ENCODE measurements at regions not wholly inside any gene's neighbourhood (a gene's known extent, or its start where the extent isn't known, plus 50 kb on each side); places are given as distances from the start of the nearest gene placed in this dataset.

DNA sequence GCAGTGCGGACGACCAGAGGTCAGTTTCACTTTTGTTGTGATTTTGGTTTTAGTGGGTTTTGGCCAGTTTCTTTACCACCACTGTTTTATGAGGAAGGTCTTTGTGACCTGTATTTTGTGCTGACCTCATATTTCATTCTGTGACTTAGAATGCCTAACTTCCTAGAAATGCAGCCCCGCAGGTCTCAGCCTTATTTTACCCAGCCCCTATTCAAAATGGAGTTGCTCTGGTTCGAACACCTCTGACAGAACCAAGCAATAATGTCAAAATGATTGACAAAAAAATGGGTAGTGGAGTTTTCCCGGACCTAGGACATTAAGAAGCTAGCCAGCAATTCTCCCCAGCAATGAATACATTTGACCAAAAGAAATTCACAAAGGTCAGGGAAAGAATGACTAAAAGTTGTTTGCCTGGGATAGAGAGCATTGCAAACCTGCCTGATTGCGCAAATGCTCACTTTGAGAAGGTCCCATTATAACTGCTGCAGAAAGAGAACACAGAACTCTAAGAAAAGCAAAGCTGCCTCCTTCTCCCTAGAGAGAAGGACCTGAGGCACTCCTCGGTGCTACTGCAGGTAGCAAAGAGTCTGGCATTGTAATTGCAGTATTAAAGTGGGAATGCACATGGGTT lies 288.8 kb downstream of the ADGB start:
- no peaks in the 10 kb centered on the region for H3K36me3 ChIP-seq (ENCODE audit: control insufficient read depth in 1 of 2, insufficient read depth in 2 of 2, low read length in 2 of 2)
- H3K9ac ChIP-seq (ENCODE audit: low read depth in 1 of 2, low read length in 2 of 2): no peak overlapping the region
- H3K9me3 ChIP-seq (ENCODE audit: control insufficient read depth in 1 of 2, low read length in 2 of 2): no peaks in the 10 kb centered on the region
- H3K27ac ChIP-seq (ENCODE audit: low read depth, low read length): no peak overlapping the region
- H3K4me3 ChIP-seq (ENCODE audit: low read depth in 1 of 2, low read length in 2 of 2): no peak overlapping the region
- H3K27me3 ChIP-seq (ENCODE audit: control insufficient read depth in 1 of 2, insufficient read depth in 2 of 2, low read length in 2 of 2): no peaks in the 10 kb centered on the region
- peaks cover 0 to 19% of the 10 kb centered on the region in 2 donors for H3K4me1 ChIP-seq (ENCODE audit: control insufficient read depth in 1 of 2, insufficient read depth in 2 of 2, low read length in 2 of 2)

DNA sequence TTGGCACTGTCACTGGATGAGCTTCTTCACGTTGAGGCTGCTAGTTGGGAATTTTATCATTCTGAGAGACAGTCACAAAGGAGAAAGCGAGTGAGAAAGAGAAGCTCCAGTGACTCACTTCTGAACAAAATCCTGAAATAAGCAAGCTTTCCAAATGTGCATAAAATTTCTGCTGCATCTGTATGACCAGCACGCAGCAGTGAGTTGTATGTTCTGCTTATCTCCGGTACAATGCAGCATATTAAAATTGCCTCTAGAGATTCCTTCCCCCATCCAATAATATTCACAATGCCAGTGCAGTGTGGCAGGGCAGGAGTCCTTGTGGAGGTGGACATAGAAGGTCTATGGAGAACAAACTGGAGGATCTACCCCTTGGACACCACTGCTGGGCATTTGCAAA lies 290.5 kb downstream of the ADGB start:
- no peaks in the 10 kb centered on the region for H3K27me3 ChIP-seq (ENCODE audit: control insufficient read depth in 1 of 2, insufficient read depth in 2 of 2, low read length in 2 of 2)
- H3K9me3 ChIP-seq (ENCODE audit: control insufficient read depth in 1 of 2, low read length in 2 of 2): no peaks in the 10 kb centered on the region
- no peaks in the 10 kb centered on the region for H3K36me3 ChIP-seq (ENCODE audit: control insufficient read depth in 1 of 2, insufficient read depth in 2 of 2, low read length in 2 of 2)
- peaks cover 0 to 11% of the 10 kb centered on the region in 2 donors for H3K4me1 ChIP-seq (ENCODE audit: control insufficient read depth in 1 of 2, insufficient read depth in 2 of 2, low read length in 2 of 2)
- H3K27ac ChIP-seq (ENCODE audit: low read depth, low read length): no peak overlapping the region
- no peak overlapping the region for H3K4me3 ChIP-seq (ENCODE audit: low read depth in 1 of 2, low read length in 2 of 2)
- H3K9ac ChIP-seq (ENCODE audit: low read depth in 1 of 2, low read length in 2 of 2): no peak overlapping the region

DNA sequence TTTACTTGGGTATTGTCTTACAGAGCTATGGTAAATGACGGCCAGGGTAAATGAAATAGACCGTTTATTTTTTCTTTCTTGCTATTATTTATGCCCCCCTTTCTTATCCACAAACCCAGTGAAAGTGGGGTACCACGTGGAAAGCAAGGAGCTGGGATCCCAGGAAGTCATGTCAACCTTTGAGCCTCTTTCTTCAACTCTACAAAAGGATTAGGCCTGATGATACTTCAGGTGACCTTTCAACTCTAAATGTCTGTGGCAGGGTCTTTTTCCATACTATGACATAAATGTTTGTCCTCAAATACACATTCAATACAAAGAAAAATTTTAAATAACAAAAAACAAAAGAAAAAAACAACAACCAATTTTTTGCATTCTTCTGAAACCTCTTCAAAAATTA lies 291.4 kb downstream of the ADGB start:
- H3K9ac ChIP-seq (ENCODE audit: low read depth in 1 of 2, low read length in 2 of 2): no peak overlapping the region
- H3K27ac ChIP-seq (ENCODE audit: low read depth, low read length): no peak overlapping the region
- H3K4me1 ChIP-seq (ENCODE audit: control insufficient read depth in 1 of 2, insufficient read depth in 2 of 2, low read length in 2 of 2): peaks cover 0 to 6% of the 10 kb centered on the region in 2 donors

DNA sequence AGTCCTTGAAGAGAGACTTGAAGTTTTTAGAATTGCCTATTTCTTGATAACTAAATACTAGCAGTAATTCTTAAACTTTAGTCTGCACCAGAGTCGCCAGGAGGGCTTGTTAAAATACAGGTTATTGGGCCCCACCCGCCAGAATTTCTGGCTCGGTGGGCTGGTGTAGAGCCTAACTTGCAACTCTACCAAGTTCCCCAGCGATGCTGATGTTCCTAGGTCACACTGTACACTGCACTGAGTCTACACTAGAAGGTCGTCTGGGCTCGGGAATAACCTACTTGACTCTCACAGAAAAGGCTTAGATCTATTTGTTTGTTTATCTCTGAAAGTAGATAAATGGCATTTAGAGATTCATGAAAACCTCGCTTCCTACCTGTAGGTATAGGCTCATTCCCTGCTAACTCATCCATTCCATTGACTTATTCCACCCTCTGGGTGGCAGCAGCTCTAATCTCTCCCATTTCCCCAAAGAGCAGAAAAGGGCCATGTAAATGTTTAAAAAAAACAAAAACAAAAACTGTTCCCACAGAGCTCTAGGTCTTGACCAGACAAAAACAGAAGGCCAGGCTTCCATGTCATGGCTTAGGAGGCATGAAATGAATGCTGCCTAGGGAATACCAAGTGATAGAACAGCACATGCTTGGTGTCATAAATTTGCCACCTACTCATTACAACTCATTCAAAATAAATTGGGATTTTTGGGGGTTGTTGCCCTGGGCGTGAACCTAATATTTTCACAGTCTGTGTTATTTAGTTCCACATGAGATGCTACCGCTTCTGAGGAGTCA lies 292.1 kb downstream of the ADGB start:
- Histone ChIP-seq H3K27ac (ENCODE audit: low read depth, low read length) (no peak overlapping the region), H3K9me3 (ENCODE audit: control insufficient read depth in 1 of 2, low read length in 2 of 2) (no peaks in the 10 kb centered on the region), H3K4me3 (ENCODE audit: low read depth in 1 of 2, low read length in 2 of 2) (no peak overlapping the region), H3K4me1 (ENCODE audit: control insufficient read depth in 1 of 2, insufficient read depth in 2 of 2, low read length in 2 of 2) (peaks cover 0 to 4% of the 10 kb centered on the region in 2 donors), H3K36me3 (ENCODE audit: control insufficient read depth in 1 of 2, insufficient read depth in 2 of 2, low read length in 2 of 2) (no peaks in the 10 kb centered on the region), H3K9ac (ENCODE audit: low read depth in 1 of 2, low read length in 2 of 2) (no peak overlapping the region), H3K27me3 (ENCODE audit: control insufficient read depth in 1 of 2, insufficient read depth in 2 of 2, low read length in 2 of 2) (no peaks in the 10 kb centered on the region)

More for the DNA sequence above, 291.4 kb downstream of the ADGB start:
- Histone ChIP-seq H3K27me3 (ENCODE audit: control insufficient read depth in 1 of 2, insufficient read depth in 2 of 2, low read length in 2 of 2) (no peaks in the 10 kb centered on the region), H3K9me3 (ENCODE audit: control insufficient read depth in 1 of 2, low read length in 2 of 2) (no peaks in the 10 kb centered on the region), H3K36me3 (ENCODE audit: control insufficient read depth in 1 of 2, insufficient read depth in 2 of 2, low read length in 2 of 2) (no peaks in the 10 kb centered on the region), H3K4me3 (ENCODE audit: low read depth in 1 of 2, low read length in 2 of 2) (no peak overlapping the region)

DNA sequence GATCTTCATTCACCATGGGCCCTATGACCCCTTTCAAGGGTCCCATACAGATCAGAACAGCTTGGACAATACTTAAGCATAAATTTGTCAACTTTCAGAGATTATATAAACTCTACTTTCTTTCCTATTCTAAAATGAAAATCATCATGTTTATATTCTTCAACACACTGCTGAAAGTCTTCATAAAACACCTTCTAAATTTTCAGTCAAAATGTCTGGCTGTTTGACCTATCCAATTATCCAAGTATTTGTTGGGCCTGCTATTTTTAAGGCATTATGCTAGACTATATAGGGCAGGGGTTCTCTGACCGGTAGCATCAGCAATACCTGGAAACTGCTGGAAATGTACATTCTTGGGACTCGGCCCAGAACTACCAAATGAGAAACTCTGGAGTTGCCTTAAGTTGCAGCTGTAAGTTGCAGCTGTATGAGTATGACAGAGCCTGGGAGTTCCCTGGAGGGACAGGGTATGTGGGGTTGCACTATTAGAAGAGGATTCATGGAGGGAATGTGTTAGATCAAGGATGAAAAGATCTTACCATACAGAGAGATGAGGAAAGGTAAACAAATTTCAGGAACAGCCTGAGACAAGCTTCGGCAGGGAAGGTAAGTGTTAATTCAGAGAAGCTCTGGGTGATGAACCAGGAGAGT lies 293.0 kb downstream of the ADGB start:
- Histone ChIP-seq H3K27ac (ENCODE audit: low read depth, low read length) (no peak overlapping the region), H3K27me3 (ENCODE audit: control insufficient read depth in 1 of 2, insufficient read depth in 2 of 2, low read length in 2 of 2) (no peaks in the 10 kb centered on the region), H3K9ac (ENCODE audit: low read depth in 1 of 2, low read length in 2 of 2) (no peak overlapping the region), H3K36me3 (ENCODE audit: control insufficient read depth in 1 of 2, insufficient read depth in 2 of 2, low read length in 2 of 2) (no peaks in the 10 kb centered on the region), H3K4me1 (ENCODE audit: control insufficient read depth in 1 of 2, insufficient read depth in 2 of 2, low read length in 2 of 2) (no peaks in the 10 kb centered on the region), H3K9me3 (ENCODE audit: control insufficient read depth in 1 of 2, low read length in 2 of 2) (no peaks in the 10 kb centered on the region), H3K4me3 (ENCODE audit: low read depth in 1 of 2, low read length in 2 of 2) (no peak overlapping the region)

DNA sequence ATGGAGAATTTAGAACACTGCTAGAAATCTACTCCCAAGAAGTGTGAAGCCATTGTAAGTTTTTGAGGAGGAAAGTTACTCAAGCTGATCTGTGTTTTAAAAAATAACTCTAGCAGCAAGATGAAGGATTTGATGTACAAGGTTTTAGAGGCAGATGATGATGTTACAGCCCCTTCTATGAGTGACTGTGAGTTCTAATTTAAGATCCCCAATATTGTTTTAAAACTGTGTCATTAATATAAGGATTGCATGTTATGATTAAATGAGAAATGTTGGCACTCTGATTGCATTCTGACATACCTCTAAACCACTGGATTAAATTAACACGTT lies 293.5 kb downstream of the ADGB start:
- Histone ChIP-seq H3K4me3 (ENCODE audit: low read depth in 1 of 2, low read length in 2 of 2) (no peak overlapping the region), H3K9ac (ENCODE audit: low read depth in 1 of 2, low read length in 2 of 2) (no peak overlapping the region), H3K9me3 (ENCODE audit: control insufficient read depth in 1 of 2, low read length in 2 of 2) (no peaks in the 10 kb centered on the region), H3K4me1 (ENCODE audit: control insufficient read depth in 1 of 2, insufficient read depth in 2 of 2, low read length in 2 of 2) (no peaks in the 10 kb centered on the region), H3K27ac (ENCODE audit: low read depth, low read length) (no peak overlapping the region), H3K27me3 (ENCODE audit: control insufficient read depth in 1 of 2, insufficient read depth in 2 of 2, low read length in 2 of 2) (no peaks in the 10 kb centered on the region), H3K36me3 (ENCODE audit: control insufficient read depth in 1 of 2, insufficient read depth in 2 of 2, low read length in 2 of 2) (no peaks in the 10 kb centered on the region)

DNA sequence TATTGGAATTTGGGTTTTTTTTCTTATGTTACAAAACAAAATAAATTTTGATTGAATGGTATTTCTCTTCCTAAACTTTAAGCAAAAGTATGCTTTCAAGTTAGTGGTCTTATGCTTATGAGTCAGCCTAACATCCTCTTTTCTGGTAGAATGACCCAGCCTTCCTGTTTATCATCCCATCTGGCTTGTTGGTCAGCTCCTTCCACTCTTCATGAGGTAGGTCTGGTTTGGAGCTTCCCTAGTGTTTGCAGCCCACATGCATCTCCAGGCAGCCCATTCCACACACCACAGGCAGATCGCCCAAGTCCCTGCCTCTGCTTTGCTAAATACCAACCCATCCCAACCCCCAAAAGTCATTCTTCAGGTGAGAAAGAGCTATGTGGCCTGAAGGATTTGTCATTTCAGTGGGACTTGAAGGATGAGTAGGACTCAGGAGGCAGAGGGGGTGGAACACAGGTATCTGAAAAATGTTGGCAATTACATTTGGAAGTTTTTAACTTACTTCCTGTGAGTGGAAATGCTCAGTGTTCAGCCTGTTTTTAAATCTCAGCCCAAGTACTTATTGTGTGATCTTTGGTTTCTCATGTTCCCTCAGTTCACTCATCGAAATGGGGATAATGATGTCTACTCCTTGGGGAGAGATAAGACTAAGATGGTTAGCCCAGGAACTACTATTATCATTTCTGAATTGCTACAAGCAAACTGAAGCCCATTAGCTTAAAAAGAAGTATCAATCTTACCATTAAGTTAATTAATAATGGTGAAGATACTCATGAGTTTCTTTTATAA lies 294.0 kb downstream of the ADGB start:
- no peaks in the 10 kb centered on the region for H3K27me3 ChIP-seq (ENCODE audit: control insufficient read depth in 1 of 2, insufficient read depth in 2 of 2, low read length in 2 of 2)
- no peak overlapping the region for H3K4me3 ChIP-seq (ENCODE audit: low read depth in 1 of 2, low read length in 2 of 2)
- no peak overlapping the region for H3K27ac ChIP-seq (ENCODE audit: low read depth, low read length)
- no peaks in the 10 kb centered on the region for H3K9me3 ChIP-seq (ENCODE audit: control insufficient read depth in 1 of 2, low read length in 2 of 2)
- no peak overlapping the region for H3K9ac ChIP-seq (ENCODE audit: low read depth in 1 of 2, low read length in 2 of 2)
- H3K4me1 ChIP-seq (ENCODE audit: control insufficient read depth in 1 of 2, insufficient read depth in 2 of 2, low read length in 2 of 2): no peaks in the 10 kb centered on the region
- no peaks in the 10 kb centered on the region for H3K36me3 ChIP-seq (ENCODE audit: control insufficient read depth in 1 of 2, insufficient read depth in 2 of 2, low read length in 2 of 2)

DNA sequence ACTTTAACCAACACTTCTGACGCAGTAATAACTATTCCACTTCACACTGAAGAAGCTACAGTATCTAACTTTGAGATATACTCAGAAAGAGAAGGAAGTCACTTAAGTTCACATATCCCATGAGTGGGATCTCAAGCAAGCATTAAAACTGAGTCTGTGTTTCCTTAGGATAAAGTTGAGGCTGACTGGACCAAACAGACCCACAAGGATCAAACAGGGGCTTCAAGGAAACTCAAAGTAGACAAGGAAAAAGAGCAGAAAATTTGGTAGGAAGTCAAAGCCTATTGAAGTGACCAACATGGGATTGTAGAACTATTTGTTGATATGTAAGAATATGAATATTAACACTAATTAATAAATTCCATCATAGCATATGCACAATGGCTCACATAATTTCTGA lies 294.9 kb downstream of the ADGB start:
- no peaks in the 10 kb centered on the region for H3K9me3 ChIP-seq (ENCODE audit: control insufficient read depth in 1 of 2, low read length in 2 of 2)
- H3K27me3 ChIP-seq (ENCODE audit: control insufficient read depth in 1 of 2, insufficient read depth in 2 of 2, low read length in 2 of 2): no peaks in the 10 kb centered on the region
- no peaks in the 10 kb centered on the region for H3K4me1 ChIP-seq (ENCODE audit: control insufficient read depth in 1 of 2, insufficient read depth in 2 of 2, low read length in 2 of 2)
- no peaks in the 10 kb centered on the region for H3K36me3 ChIP-seq (ENCODE audit: control insufficient read depth in 1 of 2, insufficient read depth in 2 of 2, low read length in 2 of 2)
- H3K4me3 ChIP-seq (ENCODE audit: low read depth in 1 of 2, low read length in 2 of 2): no peak overlapping the region
- no peak overlapping the region for H3K9ac ChIP-seq (ENCODE audit: low read depth in 1 of 2, low read length in 2 of 2)
- no peak overlapping the region for H3K27ac ChIP-seq (ENCODE audit: low read depth, low read length)

DNA sequence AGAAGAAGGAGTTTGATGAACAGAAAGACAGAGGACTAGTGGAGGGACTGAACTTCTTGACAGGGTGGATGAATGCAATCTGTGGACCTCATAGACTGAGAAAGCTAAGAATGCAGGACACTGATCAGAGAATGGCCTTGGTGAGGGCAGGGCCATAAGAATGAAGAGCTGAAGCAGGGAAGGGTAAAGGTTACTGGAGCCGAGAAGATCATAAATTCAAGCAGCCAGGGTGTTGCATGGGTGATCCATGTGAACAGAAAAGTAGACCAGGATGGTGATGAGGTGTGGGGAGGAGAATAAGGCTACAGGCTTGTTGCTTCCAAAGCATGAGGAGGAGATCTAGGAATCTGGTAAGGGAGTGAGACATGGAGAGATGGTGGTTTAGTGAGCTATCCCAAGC lies 295.9 kb downstream of the ADGB start:
- Histone ChIP-seq H3K27ac (ENCODE audit: low read depth, low read length) (no peak overlapping the region), H3K27me3 (ENCODE audit: control insufficient read depth in 1 of 2, insufficient read depth in 2 of 2, low read length in 2 of 2) (no peaks in the 10 kb centered on the region)

More for the DNA sequence above, 295.9 kb downstream of the ADGB start:
- no peaks in the 10 kb centered on the region for H3K9me3 ChIP-seq (ENCODE audit: control insufficient read depth in 1 of 2, low read length in 2 of 2)
- H3K4me1 ChIP-seq (ENCODE audit: control insufficient read depth in 1 of 2, insufficient read depth in 2 of 2, low read length in 2 of 2): no peaks in the 10 kb centered on the region
- no peak overlapping the region for H3K9ac ChIP-seq (ENCODE audit: low read depth in 1 of 2, low read length in 2 of 2)
- H3K4me3 ChIP-seq (ENCODE audit: low read depth in 1 of 2, low read length in 2 of 2): no peak overlapping the region
- H3K36me3 ChIP-seq (ENCODE audit: control insufficient read depth in 1 of 2, insufficient read depth in 2 of 2, low read length in 2 of 2): no peaks in the 10 kb centered on the region
